B cell (primary cell): ENCODE measurements at regions not wholly inside any gene's neighbourhood (a gene's known extent, or its start where the extent isn't known, plus 50 kb on each side); places are given as distances from the start of the nearest gene placed in this dataset.

Experiments used
- EZH2 ChIP-seq: IDR thresholded peaks from 2 replicates; pipeline ENCODE4 v1.6.1; 2012; ENCODE audit warnings: borderline replicate concordance, low read depth, mild to moderate bottlenecking, moderate library complexity, low read length; ENCODE audit not compliant: insufficient read depth, poor library complexity, severe bottlenecking
- TF ChIP-seq, protein P1 (sequence below): fragments of 200-600 bp; IDR thresholded peaks from one replicate; pipeline ENCODE4 v1.8.0; 2022; ENCODE audit warnings: antibody characterized with exemption, mild to moderate bottlenecking

DNA sequence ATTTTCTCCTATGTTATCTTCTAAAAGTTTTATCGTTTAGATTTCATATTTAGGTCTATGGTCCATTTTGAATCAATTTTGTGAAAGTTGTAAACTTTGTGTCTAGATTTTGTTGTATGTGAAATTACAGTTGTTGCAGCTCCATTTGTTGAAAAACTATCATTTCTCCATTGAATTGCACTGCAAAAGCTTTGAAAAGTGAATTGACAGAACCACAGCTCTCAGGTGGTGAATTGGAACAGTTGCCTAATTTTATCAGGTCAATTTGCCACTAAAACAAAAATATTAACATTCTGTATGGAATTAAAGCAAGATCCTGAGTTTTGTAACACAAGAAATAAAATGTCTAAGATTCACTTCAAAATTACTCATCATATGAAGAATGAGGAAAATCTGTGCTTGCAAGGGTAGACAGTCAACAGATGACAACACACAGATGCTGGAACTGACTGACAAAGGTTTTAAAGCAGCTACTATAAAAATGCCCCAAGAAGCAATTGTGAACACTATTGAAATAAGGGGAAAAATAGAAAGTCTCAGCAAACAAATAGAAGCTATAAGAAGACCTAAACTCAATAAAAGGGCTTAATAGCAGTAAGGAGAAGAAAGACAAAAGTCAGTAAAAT lies 346.7 kb downstream of the PAX1 start:
- TF ChIP-seq, protein P1, sequence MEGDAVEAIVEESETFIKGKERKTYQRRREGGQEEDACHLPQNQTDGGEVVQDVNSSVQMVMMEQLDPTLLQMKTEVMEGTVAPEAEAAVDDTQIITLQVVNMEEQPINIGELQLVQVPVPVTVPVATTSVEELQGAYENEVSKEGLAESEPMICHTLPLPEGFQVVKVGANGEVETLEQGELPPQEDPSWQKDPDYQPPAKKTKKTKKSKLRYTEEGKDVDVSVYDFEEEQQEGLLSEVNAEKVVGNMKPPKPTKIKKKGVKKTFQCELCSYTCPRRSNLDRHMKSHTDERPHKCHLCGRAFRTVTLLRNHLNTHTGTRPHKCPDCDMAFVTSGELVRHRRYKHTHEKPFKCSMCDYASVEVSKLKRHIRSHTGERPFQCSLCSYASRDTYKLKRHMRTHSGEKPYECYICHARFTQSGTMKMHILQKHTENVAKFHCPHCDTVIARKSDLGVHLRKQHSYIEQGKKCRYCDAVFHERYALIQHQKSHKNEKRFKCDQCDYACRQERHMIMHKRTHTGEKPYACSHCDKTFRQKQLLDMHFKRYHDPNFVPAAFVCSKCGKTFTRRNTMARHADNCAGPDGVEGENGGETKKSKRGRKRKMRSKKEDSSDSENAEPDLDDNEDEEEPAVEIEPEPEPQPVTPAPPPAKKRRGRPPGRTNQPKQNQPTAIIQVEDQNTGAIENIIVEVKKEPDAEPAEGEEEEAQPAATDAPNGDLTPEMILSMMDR, result no peak
- TF ChIP-seq EZH2, result no peak
